HEK293T (cell line): ENCODE measurements at regions not wholly inside any gene's neighbourhood (a gene's known extent, or its start where the extent isn't known, plus 50 kb on each side); places are given as distances from the start of the nearest gene placed in this dataset.
"Not testable (repeated sequence)": the region's sequence is repeated elsewhere in the genome, so short reads cannot be mapped to it uniquely, and the experiment has no call there.

Experiments used
- CTCF ChIA-PET: fragments of 350-600 bp; formaldehyde crosslinking; extraction: SDS; loops from one replicate; lab custom pipeline; 2021; ENCODE audit warnings: antibody characterized with exemption, inconsistent platforms; lab: Yijun Ruan, JAX
- POLR2A ChIA-PET: fragments of 350-600 bp; formaldehyde crosslinking; extraction: SDS; loops from one replicate; lab custom pipeline; 2020; ENCODE audit warnings: antibody characterized with exemption, inconsistent platforms; lab: Yijun Ruan, JAX
- DNase-seq: peaks from one replicate; pipeline ENCODE4 v3.0.0; 2012; ENCODE audit warnings: mixed read lengths; ENCODE audit errors: extremely low spot score
- ARNT ChIP-seq: fragments of 450-650 bp; IDR thresholded peaks from 2 replicates; pipeline ENCODE4 v1.6.1; 2017; ENCODE audit warnings: mild to moderate bottlenecking
- BHLHE40 ChIP-seq: fragments of 450-650 bp; IDR thresholded peaks from 2 replicates; pipeline ENCODE4 v1.6.1; 2016; ENCODE audit warnings: mild to moderate bottlenecking, moderate library complexity, borderline replicate concordance
- CTBP1 ChIP-seq: fragments of 450-650 bp; IDR thresholded peaks from 2 replicates; pipeline ENCODE4 v1.6.1; 2016; ENCODE audit warnings: borderline replicate concordance
- ELF4 ChIP-seq: fragments of 450-650 bp; IDR thresholded peaks from 2 replicates; pipeline ENCODE4 v1.6.1; 2017; ENCODE audit warnings: antibody characterized with exemption
- FOXA1 ChIP-seq: fragments of 450-650 bp; IDR thresholded peaks from 2 replicates; pipeline ENCODE4 v1.6.1; 2016; ENCODE audit warnings: mild to moderate bottlenecking
- FOXK2 ChIP-seq: fragments of 450-650 bp; IDR thresholded peaks from 2 replicates; pipeline ENCODE4 v1.6.1; 2016; ENCODE audit warnings: mild to moderate bottlenecking
- FOXM1 ChIP-seq: fragments of 450-650 bp; IDR thresholded peaks from 2 replicates; pipeline ENCODE4 v1.6.1; 2017; ENCODE audit warnings: mild to moderate bottlenecking, borderline replicate concordance
- HDGF ChIP-seq: fragments of 450-650 bp; IDR thresholded peaks from 2 replicates; pipeline ENCODE4 v1.6.1; 2017; ENCODE audit warnings: antibody characterized with exemption, borderline replicate concordance
- L3MBTL2 ChIP-seq: fragments of 450-650 bp; conservative IDR thresholded peaks from 2 replicates; pipeline ENCODE4 v1.6.1; 2016; ENCODE audit warnings: mild to moderate bottlenecking
- LEF1 ChIP-seq: fragments of 450-650 bp; IDR thresholded peaks from 2 replicates; pipeline ENCODE4 v1.6.1; 2017; ENCODE audit warnings: mild to moderate bottlenecking, borderline replicate concordance
- NFRKB ChIP-seq: fragments of 450-650 bp; IDR thresholded peaks from 2 replicates; pipeline ENCODE4 v1.6.1; 2016; ENCODE audit warnings: mild to moderate bottlenecking, moderate library complexity
- PKNOX1 ChIP-seq: fragments of 450-650 bp; IDR thresholded peaks from 2 replicates; pipeline ENCODE4 v1.6.1; 2016
- SP1 ChIP-seq: fragments of 450-650 bp; IDR thresholded peaks from 2 replicates; pipeline ENCODE4 v1.6.1; 2017
- SUZ12 ChIP-seq: fragments of 450-650 bp; IDR thresholded peaks from 2 replicates; pipeline ENCODE4 v1.6.1; 2016; ENCODE audit warnings: mild to moderate bottlenecking
- TARDBP ChIP-seq: fragments of 450-650 bp; IDR thresholded peaks from 2 replicates; pipeline ENCODE4 v1.6.1; 2016
- ZNF384 ChIP-seq: fragments of 450-650 bp; IDR thresholded peaks from 2 replicates; pipeline ENCODE4 v1.6.1; 2016

- ChIA-PET CTCF (no interaction called here), POLR2A (no interaction called here)
- no peak for TF ChIP-seq L3MBTL2
- TF ChIP-seq FOXA1 = no peak
- TF ChIP-seq FOXK2 = no peak
- no peak for TF ChIP-seq ZNF384
- no peak for TF ChIP-seq FOXM1
- TF ChIP-seq SP1 = no peak
- no peak for TF ChIP-seq HDGF
- TF ChIP-seq PKNOX1 = no peak
- TF ChIP-seq SUZ12 = no peak
- no peak for TF ChIP-seq ARNT
- TF ChIP-seq LEF1 = no peak
- no peak for TF ChIP-seq ELF4
- TF ChIP-seq BHLHE40 = no peak
- no peak for TF ChIP-seq CTBP1
- TF ChIP-seq NFRKB = no peak
- no peak for TF ChIP-seq TARDBP
- DNase-seq = no peak
Measured at GRCh38 chr5:131019111-131019510, 145.9 kb downstream of the HINT1 start.

GRCh38 chr5:131008329-131008728 lies 156.7 kb downstream of the HINT1 start:
- TF ChIP-seq PKNOX1 (no peak), HDGF (no peak), ELF4 (no peak), FOXA1 (no peak), FOXM1 (no peak), ARNT (no peak), TARDBP (no peak), SP1 (no peak), SUZ12 (no peak), ZNF384 (no peak), CTBP1 (no peak), LEF1 (no peak), NFRKB (no peak), BHLHE40 (no peak), L3MBTL2 (no peak), FOXK2 (no peak)
- POLR2A ChIA-PET = no interaction called here
- no peak for DNase-seq
- CTCF ChIA-PET = no interaction called here

- TF ChIP-seq PKNOX1 (no peak), LEF1 (no peak), ELF4 (no peak), TARDBP (no peak), SUZ12 (no peak), FOXM1 (no peak), BHLHE40 (no peak)
- POLR2A ChIA-PET = no interaction called here
- no peak for DNase-seq
- CTCF ChIA-PET = interaction anchor here (0.5 to 0.7 kb wide), 3 partner anchors 135 to 1102 kb away, joined by 3 to 6 read pairs (median 3); no protein-coding TSS in a partner anchor
Measured at GRCh38 chr5:131005963-131006684, 158.9 kb downstream of the HINT1 start.

GRCh38 chr5:131001507-131001906 lies 163.5 kb downstream of the HINT1 start:
- ChIA-PET POLR2A (no interaction called here), CTCF (no interaction called here)
- DNase-seq = no peak
- TF ChIP-seq FOXK2 (no peak), HDGF (no peak), NFRKB (no peak), PKNOX1 (no peak), TARDBP (no peak), FOXA1 (no peak), ELF4 (no peak), ZNF384 (no peak), CTBP1 (no peak), SP1 (no peak), SUZ12 (no peak)

- POLR2A ChIA-PET = no interaction called here
- DNase-seq = no peak
Measured at GRCh38 chr5:131000289-131000688, 164.8 kb downstream of the HINT1 start.

GRCh38 chr5:130996720-130997119 lies 168.3 kb downstream of the HINT1 start:
- CTCF ChIA-PET = interaction anchor here (0.6 kb wide), 1 partner anchor 126 kb away, joined by 8 read pairs; no protein-coding TSS in a partner anchor
- POLR2A ChIA-PET, DNase-seq: not testable (repeated sequence)

More at GRCh38 chr5:131000289-131000688, 164.8 kb downstream of the HINT1 start:
- CTCF ChIA-PET = no interaction called here
- TF ChIP-seq CTBP1 = no peak
- TF ChIP-seq L3MBTL2 = no peak
- TF ChIP-seq PKNOX1 = no peak
- no peak for TF ChIP-seq SP1
- no peak for TF ChIP-seq FOXM1
- TF ChIP-seq TARDBP = no peak
- no peak for TF ChIP-seq ELF4
- TF ChIP-seq NFRKB = no peak
- no peak for TF ChIP-seq BHLHE40
- TF ChIP-seq FOXK2 = no peak
- TF ChIP-seq FOXA1 = no peak
- TF ChIP-seq HDGF = no peak
- no peak for TF ChIP-seq ZNF384
- no peak for TF ChIP-seq SUZ12
- no peak for TF ChIP-seq LEF1
- TF ChIP-seq ARNT = no peak
